ENCODE measurements at regions not wholly inside any gene's neighbourhood (a gene's known extent, or its start where the extent isn't known, plus 50 kb on each side); places are given as distances from the start of the nearest gene placed in this dataset.

GRCh38 chr3:150140614-150141321, 170.1 kb upstream of the PFN2 start:
- DNase-seq (no peak), ATAC-seq (no peak)
- intact Hi-C loops (cut with micrococcal nuclease): no loop called here
- Histone ChIP-seq H3K27ac (ENCODE audit: low read length) (no peak overlapping the region), H3K4me1 (ENCODE audit: control insufficient read depth, insufficient read depth, low read length) (no peaks in the 10 kb centered on the region), H3K4me3 (ENCODE audit: low read length) (no peak overlapping the region), H3K9me3 (ENCODE audit: control insufficient read depth, insufficient read depth, low read length) (no peaks in the 10 kb centered on the region), H3K27me3 (ENCODE audit: control insufficient read depth, insufficient read depth, low read length) (no peaks in the 10 kb centered on the region), H3K36me3 (ENCODE audit: control insufficient read depth, insufficient read depth, low read length) (no peaks in the 10 kb centered on the region)
- H3K27me3 Mint-ChIP-seq (ENCODE audit: low read depth in 2 of 2): peaks cover 12 to 16% of the 10 kb centered on the region in 2 donors
- WGBS (ENCODE audit: insufficient coverage): 88% methylated on average over 14 of the region's 14 CpGs
- H3K4me3 Mint-ChIP-seq: no peak overlapping the region
- no peak overlapping the region for H3K27ac Mint-ChIP-seq
- no peaks in the 10 kb centered on the region for H3K4me1 Mint-ChIP-seq
- H3K36me3 Mint-ChIP-seq: no peaks in the 10 kb centered on the region
- no peaks in the 10 kb centered on the region for H3K9me3 Mint-ChIP-seq
- TF ChIP-seq CTCF (IDR thresholded peaks at IDR 0.05): no peak

GRCh38 chr3:150138824-150139223, 168.1 kb upstream of the PFN2 start:
- H3K36me3 ChIP-seq (ENCODE audit: control insufficient read depth, insufficient read depth, low read length): no peaks in the 10 kb centered on the region
- DNase-seq (no peak), ATAC-seq (no peak)
- no peak overlapping the region for H3K27ac ChIP-seq (ENCODE audit: low read length)
- H3K27me3 ChIP-seq (ENCODE audit: control insufficient read depth, insufficient read depth, low read length): no peaks in the 10 kb centered on the region
- intact Hi-C loops (cut with micrococcal nuclease): no loop called here
- Mint-ChIP-seq H3K4me3 (no peak overlapping the region), H3K36me3 (no peaks in the 10 kb centered on the region), H3K9me3 (no peaks in the 10 kb centered on the region), H3K27me3 (ENCODE audit: low read depth in 2 of 2) (peaks cover 10 to 11% of the 10 kb centered on the region in 2 donors), H3K27ac (no peak overlapping the region), H3K4me1 (no peaks in the 10 kb centered on the region)
- H3K9me3 ChIP-seq (ENCODE audit: control insufficient read depth, insufficient read depth, low read length): no peaks in the 10 kb centered on the region
- H3K4me1 ChIP-seq (ENCODE audit: control insufficient read depth, insufficient read depth, low read length): no peaks in the 10 kb centered on the region
- 87% methylated on average over 3 of the region's 3 CpGs for WGBS (ENCODE audit: insufficient coverage)
- H3K4me3 ChIP-seq (ENCODE audit: low read length): no peak overlapping the region
- no peak for TF ChIP-seq CTCF (IDR thresholded peaks at IDR 0.05)

GRCh38 chr3:150136242-150136641, 165.5 kb upstream of the PFN2 start:
- no peak overlapping the region for H3K4me3 ChIP-seq (ENCODE audit: low read length)
- Mint-ChIP-seq H3K36me3 (no peaks in the 10 kb centered on the region), H3K4me3 (no peak overlapping the region), H3K9me3 (no peaks in the 10 kb centered on the region), H3K4me1 (no peaks in the 10 kb centered on the region), H3K27ac (no peak overlapping the region), H3K27me3 (ENCODE audit: low read depth in 2 of 2) (peaks cover 10 to 11% of the 10 kb centered on the region in 2 donors)
- no peaks in the 10 kb centered on the region for H3K27me3 ChIP-seq (ENCODE audit: control insufficient read depth, insufficient read depth, low read length)
- TF ChIP-seq CTCF (IDR thresholded peaks at IDR 0.05): no peak
- intact Hi-C loops (cut with micrococcal nuclease): no loop called here
- DNase-seq (no peak), ATAC-seq (no peak)
- no peaks in the 10 kb centered on the region for H3K36me3 ChIP-seq (ENCODE audit: control insufficient read depth, insufficient read depth, low read length)
- no peaks in the 10 kb centered on the region for H3K4me1 ChIP-seq (ENCODE audit: control insufficient read depth, insufficient read depth, low read length)
- no peaks in the 10 kb centered on the region for H3K9me3 ChIP-seq (ENCODE audit: control insufficient read depth, insufficient read depth, low read length)
- H3K27ac ChIP-seq (ENCODE audit: low read length): no peak overlapping the region

GRCh38 chr3:150135287-150135721, 164.6 kb upstream of the PFN2 start:
- intact Hi-C loops (cut with micrococcal nuclease): no loop called here
- no peak overlapping the region for H3K27ac ChIP-seq (ENCODE audit: low read length)
- H3K4me1 ChIP-seq (ENCODE audit: control insufficient read depth, insufficient read depth, low read length): no peaks in the 10 kb centered on the region
- no peaks in the 10 kb centered on the region for H3K9me3 ChIP-seq (ENCODE audit: control insufficient read depth, insufficient read depth, low read length)
- no peaks in the 10 kb centered on the region for H3K36me3 ChIP-seq (ENCODE audit: control insufficient read depth, insufficient read depth, low read length)
- no peaks in the 10 kb centered on the region for H3K36me3 Mint-ChIP-seq
- H3K27me3 ChIP-seq (ENCODE audit: control insufficient read depth, insufficient read depth, low read length): no peaks in the 10 kb centered on the region
- ATAC-seq: no peak
- no peak for TF ChIP-seq CTCF (IDR thresholded peaks at IDR 0.05)
- H3K4me3 Mint-ChIP-seq: no peak overlapping the region
- no peaks in the 10 kb centered on the region for H3K9me3 Mint-ChIP-seq
- WGBS (ENCODE audit: insufficient coverage): 96% methylated on average over 1 of the region's 1 CpG
- no peak overlapping the region for H3K4me3 ChIP-seq (ENCODE audit: low read length)
- H3K4me1 Mint-ChIP-seq: no peaks in the 10 kb centered on the region
- H3K27ac Mint-ChIP-seq: no peak overlapping the region
- DNase-seq: no peak
- peaks cover 11 to 18% of the 10 kb centered on the region in 2 donors for H3K27me3 Mint-ChIP-seq (ENCODE audit: low read depth in 2 of 2)

Data from natural killer cell (primary cell).